C1 segment of cervical spinal cord (tissue), 14 donors: ENCODE measurements at regions not wholly inside any gene's neighbourhood (a gene's known extent, or its start where the extent isn't known, plus 50 kb on each side); places are given as distances from the start of the nearest gene placed in this dataset.

Experiments
- DNase-seq, 14 donors: peaks; one replicate each; lab custom pipeline; 2025; lab: John Stamatoyannopoulos, UW

DNA sequence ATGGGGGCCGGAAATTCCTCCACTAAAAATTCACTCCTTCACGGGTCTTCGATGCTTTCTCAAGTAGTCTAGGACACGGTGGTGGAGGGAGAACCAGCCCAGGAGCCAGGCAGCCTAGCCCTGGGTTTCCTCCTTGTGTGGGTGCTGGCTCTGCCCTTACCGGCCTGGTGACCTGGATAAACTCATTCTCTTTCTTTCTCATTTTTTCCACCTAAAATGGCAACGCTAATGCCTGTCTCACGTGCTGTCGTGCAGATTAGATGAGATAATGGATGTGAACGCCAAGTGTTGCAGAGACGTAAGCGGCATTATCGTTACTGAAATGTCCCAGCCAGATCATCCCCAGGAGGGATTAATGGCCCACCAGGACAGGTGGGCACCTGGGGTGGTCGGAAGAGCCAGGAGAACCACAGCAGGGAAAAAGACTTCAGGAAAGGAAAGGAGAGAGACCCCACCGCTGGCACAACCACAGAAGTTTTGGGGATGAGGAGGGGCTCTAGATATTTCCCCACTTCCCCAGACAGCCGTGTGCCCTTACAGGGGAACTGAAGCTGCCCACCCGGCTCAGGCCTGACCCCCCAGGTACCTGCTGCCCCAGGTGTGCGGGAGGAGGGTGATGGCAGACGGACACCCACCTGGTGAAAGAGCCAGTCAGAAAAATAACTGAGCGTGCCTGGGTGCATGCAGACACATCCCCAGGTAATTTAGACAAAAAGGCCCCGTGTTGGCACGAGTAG, 100.8 kb upstream of the ASAP2 start:
- no peak for DNase-seq

- DNase-seq, result no peak
These were observed 100.3 kb upstream of the MBOAT2 start for GRCh38 chr2:9103663-9104277.

DNA sequence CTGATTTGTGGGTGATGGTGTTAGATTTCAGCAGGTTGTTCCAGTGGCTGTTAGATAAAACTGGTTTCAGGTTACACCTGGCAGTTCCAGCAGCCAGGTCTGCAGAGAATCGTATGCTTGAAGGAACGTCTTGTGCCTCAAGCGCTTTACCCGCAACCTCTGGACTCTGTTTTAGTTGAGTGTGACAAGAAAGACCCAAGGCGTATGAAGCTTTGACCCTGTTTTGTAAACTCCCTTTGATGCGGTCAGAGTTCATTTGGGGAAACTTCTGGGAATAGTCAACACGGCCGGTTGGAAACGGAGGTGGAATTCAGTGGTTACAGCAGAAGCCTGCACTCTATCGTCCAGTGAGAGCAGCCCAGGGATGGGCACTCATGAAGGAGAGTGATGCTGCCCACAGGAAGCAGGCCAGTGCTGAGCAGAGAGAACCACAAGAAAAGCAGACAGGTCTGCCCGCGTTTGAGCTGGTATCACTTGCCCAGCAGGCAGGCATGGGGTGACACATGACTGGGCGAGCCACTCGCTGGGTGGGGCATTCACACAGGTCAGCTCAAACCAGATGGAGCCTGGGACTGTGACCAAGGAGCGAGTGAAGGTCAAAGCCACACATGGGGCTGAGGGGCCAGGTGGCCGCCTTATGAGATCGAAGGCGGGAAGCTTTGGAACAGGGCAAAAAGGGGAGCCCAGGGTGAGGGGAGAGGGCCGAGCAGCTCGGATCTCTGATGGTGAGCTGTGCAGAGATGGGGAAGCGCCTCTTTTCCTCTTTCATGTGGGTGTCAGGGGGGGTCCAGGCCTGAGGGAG, 99.6 kb upstream of the MBOAT2 start:
- peak in 1 of 14 donors; percentile 27 for DNase-seq

DNA sequence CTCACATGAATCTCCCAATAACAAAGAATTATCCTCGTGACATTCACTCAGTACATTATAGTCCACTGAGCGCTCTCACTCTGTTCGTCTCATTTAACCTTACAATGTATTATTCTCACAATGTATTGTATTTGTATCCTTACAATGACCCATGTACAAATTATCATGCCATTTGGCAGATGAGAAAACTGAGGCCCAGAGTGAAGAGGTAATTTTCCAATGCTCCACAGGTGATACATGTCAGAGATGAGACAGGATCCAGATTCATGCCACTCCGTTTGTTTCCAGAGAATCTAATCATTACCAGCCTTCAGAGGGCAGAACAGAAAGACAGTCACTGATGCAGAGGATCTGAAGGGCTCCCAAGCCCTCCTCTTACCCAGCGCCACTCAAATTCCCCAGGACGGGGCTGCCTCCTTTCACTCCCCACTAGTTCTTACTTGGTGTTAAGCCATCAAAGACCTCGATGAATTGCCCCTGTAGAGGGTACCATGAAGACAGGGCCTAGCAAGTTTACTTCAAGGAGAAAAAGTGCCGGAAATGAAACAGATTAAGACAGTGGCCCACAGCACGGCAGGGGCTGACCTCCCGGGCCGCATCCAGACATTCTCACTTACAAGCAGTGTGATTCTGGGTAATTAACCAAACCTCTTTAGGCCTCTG, 98.4 kb upstream of the MBOAT2 start:
- no peak for DNase-seq

GRCh38 chr2:9100080-9100876, 96.8 kb upstream of the MBOAT2 start:
- no peak for DNase-seq

- no peak for DNase-seq
These were observed 95.9 kb upstream of the MBOAT2 start for GRCh38 chr2:9099341-9099751.

GRCh38 chr2:9097892-9098291, 94.4 kb upstream of the MBOAT2 start:
- DNase-seq, result no peak

DNA sequence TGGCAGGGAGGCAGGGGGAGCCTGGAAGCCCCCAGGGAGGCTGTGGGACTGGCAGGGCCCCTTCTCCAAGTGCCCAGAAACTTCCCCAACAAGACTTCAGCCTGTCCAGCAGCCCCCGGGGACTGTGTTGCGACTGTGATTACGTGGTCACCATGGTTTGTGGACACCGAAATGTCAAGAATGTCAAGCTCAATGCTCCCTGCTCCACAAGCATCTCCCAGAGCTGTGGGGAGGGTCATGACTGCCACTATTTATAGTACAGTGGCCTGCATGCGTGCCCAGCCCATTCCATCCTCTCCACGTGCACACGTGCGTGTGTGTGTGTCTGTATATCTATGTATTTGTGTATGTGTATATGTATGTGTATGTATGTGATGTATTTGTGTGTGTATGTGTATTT, 93.8 kb upstream of the MBOAT2 start:
- no peak for DNase-seq

DNA sequence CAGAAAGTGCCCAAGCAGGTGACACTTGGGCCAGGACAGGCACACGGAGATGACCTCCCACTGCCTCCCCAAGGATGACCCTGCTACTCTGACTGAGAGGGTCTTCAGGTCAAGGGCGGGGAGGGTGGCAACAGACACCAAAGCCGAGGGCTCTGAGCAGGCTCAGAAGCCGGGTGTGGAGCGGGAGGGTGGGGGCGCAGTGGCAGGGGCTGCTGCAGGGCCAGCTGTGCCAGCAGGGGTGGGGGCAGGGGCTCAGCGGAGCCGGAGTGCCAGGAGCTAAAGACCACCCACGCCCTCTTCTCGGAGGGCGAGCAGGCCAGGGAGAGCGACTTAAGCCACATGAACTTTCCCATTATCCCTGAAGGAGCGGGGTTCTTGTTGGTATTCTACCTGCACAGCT, 93.3 kb upstream of the MBOAT2 start:
- DNase-seq, result no peak

GRCh38 chr2:9095690-9096089, 92.2 kb upstream of the MBOAT2 start:
- DNase-seq, result peak in 10 of 14 donors; percentile 4 to 78 (median 37)

DNA sequence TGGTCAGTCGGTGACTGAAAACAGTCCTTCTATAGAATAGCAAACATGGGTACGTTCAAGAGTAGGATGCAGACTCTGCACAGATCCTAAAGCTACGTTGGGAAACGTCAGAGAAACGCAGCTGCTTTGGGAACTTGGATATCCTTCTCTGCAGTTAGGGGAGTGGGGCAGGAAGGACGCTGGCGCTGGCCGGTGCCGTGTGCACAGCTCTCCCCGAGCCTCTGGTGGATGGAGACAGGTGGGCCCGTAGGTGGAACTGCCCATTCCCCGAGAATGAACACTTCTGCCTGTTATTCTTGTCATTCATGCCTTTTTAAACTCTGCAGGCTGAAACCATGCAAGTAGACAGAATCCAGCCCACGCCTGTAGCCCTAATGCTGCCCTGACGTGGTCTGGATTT, 91.7 kb upstream of the MBOAT2 start:
- DNase-seq, result no peak

- peak in 2 of 14 donors; percentile 2 to 24 for DNase-seq
These were observed 90.6 kb upstream of the MBOAT2 start for GRCh38 chr2:9094117-9094516.

DNA sequence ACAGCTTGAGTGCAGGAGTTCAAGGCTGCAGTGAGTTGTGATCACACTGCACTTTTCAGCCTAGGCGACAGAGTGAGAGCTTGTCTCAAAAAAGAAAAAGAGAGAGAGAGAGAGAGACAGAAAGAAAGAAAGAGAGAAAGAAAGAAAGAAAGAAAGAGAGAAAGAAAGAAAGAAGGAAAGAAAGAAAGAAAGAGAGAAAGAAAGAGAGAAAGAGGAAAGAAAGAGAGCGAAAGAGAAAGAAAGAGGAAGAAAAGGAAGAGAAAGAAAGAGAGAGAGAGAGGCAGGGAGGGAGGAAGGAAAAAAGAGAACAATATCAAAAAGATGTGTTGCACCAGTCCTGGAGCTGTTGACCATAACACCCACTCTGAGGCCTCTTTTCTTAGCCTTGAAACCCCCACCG, 89.8 kb upstream of the MBOAT2 start:
- no peak for DNase-seq

GRCh38 chr2:9092383-9093282, 89.1 kb upstream of the MBOAT2 start:
- DNase-seq, result no peak

- no peak for DNase-seq
These were observed 88.3 kb upstream of the MBOAT2 start for GRCh38 chr2:9091811-9092210.

- DNase-seq, result no peak
These were observed 86.3 kb upstream of the MBOAT2 start for GRCh38 chr2:9089831-9090230.

- DNase-seq, result no peak
These were observed 83.7 kb upstream of the MBOAT2 start for GRCh38 chr2:9087121-9087681.

- DNase-seq, result no peak
These were observed 83.0 kb upstream of the MBOAT2 start for GRCh38 chr2:9086465-9086864.

DNA sequence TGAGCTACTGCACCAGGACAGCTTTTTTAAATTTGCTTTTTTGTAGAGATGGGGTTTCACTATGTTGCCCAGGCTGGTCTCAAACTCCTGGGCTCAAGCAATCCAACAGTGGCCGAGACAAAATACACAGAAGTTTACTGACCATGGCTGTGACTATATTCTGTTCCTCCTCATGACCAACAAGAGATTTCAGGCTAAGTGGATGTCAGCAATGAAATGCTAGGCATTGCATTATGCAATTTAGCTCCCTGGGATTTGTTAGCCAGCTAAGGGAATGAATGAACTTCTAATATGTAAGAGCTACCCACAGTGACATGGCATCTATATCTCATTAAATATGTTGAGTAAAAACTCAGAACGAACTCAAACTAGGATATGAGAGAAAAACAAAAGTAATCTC, 81.9 kb upstream of the MBOAT2 start:
- no peak for DNase-seq

GRCh38 chr2:9083287-9083686, 79.8 kb upstream of the MBOAT2 start:
- DNase-seq, result no peak
